Neural crest cell (in vitro differentiated cells): ENCODE measurements at regions not wholly inside any gene's neighbourhood (a gene's known extent, or its start where the extent isn't known, plus 50 kb on each side); places are given as distances from the start of the nearest gene placed in this dataset.

Source experiments
- DNase-seq: peaks from one replicate; pipeline ENCODE4 v3.0.0; 2021; ENCODE audit warnings: low read depth, mixed read lengths, low spot score
- H3K27ac Mint-ChIP-seq: one replicate; pipeline ENCODE4 v1.8.0; 2021; ENCODE audit warnings: mild to moderate bottlenecking, mixed read lengths; ENCODE audit not compliant: unreplicated experiment
- H3K27me3 Mint-ChIP-seq: 2 replicates; pipeline ENCODE4 v1.8.0; 2021; ENCODE audit warnings: low read depth, mild to moderate bottlenecking, mixed read lengths
- H3K36me3 Mint-ChIP-seq: 2 replicates; pipeline ENCODE4 v1.8.0; 2021; ENCODE audit warnings: low read depth, mild to moderate bottlenecking, mixed read lengths
- H3K4me1 Mint-ChIP-seq: 2 replicates; pipeline ENCODE4 v1.8.0; 2021; ENCODE audit warnings: mixed read lengths
- H3K4me3 Mint-ChIP-seq: one replicate; pipeline ENCODE4 v1.8.0; 2021; ENCODE audit warnings: mild to moderate bottlenecking, mixed read lengths
- H3K9me3 Mint-ChIP-seq: 2 replicates; pipeline ENCODE4 v1.8.0; 2021; ENCODE audit warnings: mixed read lengths
- CTCF ChIP-seq: fragments of 200-600 bp; sonication (generic); conservative IDR thresholded peaks from 2 replicates; pipeline ENCODE4 v1.5.0; 2021; ENCODE audit warnings: antibody characterized with exemption, mild to moderate bottlenecking

- no peak overlapping the region for H3K27ac Mint-ChIP-seq
These were observed 990.9 kb upstream of the ACVR2A start for GRCh38 chr2:146853741-146854444.

GRCh38 chr2:146852661-146853060, 992.2 kb upstream of the ACVR2A start:
- no peak for DNase-seq
- Mint-ChIP-seq H3K27ac (no peak overlapping the region), H3K4me3 (no peak overlapping the region), H3K4me1 (no peaks in the 10 kb centered on the region), H3K36me3 (no peaks in the 10 kb centered on the region), H3K27me3 (no peaks in the 10 kb centered on the region), H3K9me3 (no peaks in the 10 kb centered on the region)
- no peak for TF ChIP-seq CTCF

More at GRCh38 chr2:146853741-146854444, 990.9 kb upstream of the ACVR2A start:
- no peaks in the 10 kb centered on the region for H3K9me3 Mint-ChIP-seq
- no peaks in the 10 kb centered on the region for H3K4me1 Mint-ChIP-seq
- H3K27me3 Mint-ChIP-seq, result no peaks in the 10 kb centered on the region
- no peaks in the 10 kb centered on the region for H3K36me3 Mint-ChIP-seq
- DNase-seq, result no peak
- no peak for TF ChIP-seq CTCF
- no peak overlapping the region for H3K4me3 Mint-ChIP-seq

GRCh38 chr2:146850746-146851145, 994.1 kb upstream of the ACVR2A start:
- no peaks in the 10 kb centered on the region for H3K27me3 Mint-ChIP-seq
- H3K4me3 Mint-ChIP-seq, result no peak overlapping the region
- H3K9me3 Mint-ChIP-seq, result no peaks in the 10 kb centered on the region
- H3K36me3 Mint-ChIP-seq, result no peaks in the 10 kb centered on the region
- H3K4me1 Mint-ChIP-seq, result no peaks in the 10 kb centered on the region
- DNase-seq, result no peak
- H3K27ac Mint-ChIP-seq, result no peak overlapping the region
- no peak for TF ChIP-seq CTCF

GRCh38 chr2:146847846-146848245, 997.0 kb upstream of the ACVR2A start:
- Mint-ChIP-seq H3K4me1 (no peaks in the 10 kb centered on the region), H3K4me3 (no peak overlapping the region)
- TF ChIP-seq CTCF, result no peak

GRCh38 chr2:146844226-146844990, 1000.4 kb upstream of the ACVR2A start:
- H3K27ac Mint-ChIP-seq, result no peak overlapping the region
- no peaks in the 10 kb centered on the region for H3K9me3 Mint-ChIP-seq
- H3K36me3 Mint-ChIP-seq, result no peaks in the 10 kb centered on the region
- H3K4me3 Mint-ChIP-seq, result no peak overlapping the region
- TF ChIP-seq CTCF, result no peak
- H3K4me1 Mint-ChIP-seq, result no peaks in the 10 kb centered on the region
- no peaks in the 10 kb centered on the region for H3K27me3 Mint-ChIP-seq
- no peak for DNase-seq

More at GRCh38 chr2:146847846-146848245, 997.0 kb upstream of the ACVR2A start:
- H3K27me3 Mint-ChIP-seq, result no peaks in the 10 kb centered on the region
- no peaks in the 10 kb centered on the region for H3K9me3 Mint-ChIP-seq
- DNase-seq, result no peak
- no peak overlapping the region for H3K27ac Mint-ChIP-seq
- H3K36me3 Mint-ChIP-seq, result no peaks in the 10 kb centered on the region
